ENCODE measurements at regions not wholly inside any gene's neighbourhood (a gene's known extent, or its start where the extent isn't known, plus 50 kb on each side); places are given as distances from the start of the nearest gene placed in this dataset.
"Not testable (repeated sequence)": the region's sequence is repeated elsewhere in the genome, so short reads cannot be mapped to it uniquely, and the experiment has no call there.

DNA sequence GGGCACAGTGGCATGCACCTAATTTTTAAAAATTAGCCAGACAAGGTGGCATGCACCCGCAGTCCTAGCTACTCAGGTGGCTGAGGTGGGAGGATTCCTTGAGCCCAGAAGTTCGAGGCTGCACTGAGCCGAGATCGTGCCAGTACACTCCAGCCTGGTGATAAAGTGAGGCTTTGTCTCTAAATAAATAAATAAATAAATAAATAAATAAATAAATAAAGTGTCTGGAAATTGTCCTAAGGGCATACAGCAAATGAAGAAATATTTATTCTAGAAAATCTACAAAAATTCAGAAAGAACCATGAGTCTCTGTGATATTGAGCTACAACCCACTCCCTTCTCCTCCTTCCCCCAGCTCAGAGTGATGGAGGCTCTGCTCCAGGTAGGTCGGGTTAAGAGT is 55.4 kb upstream of the THOC3 start:
- TF ChIP-seq, protein P1, sequence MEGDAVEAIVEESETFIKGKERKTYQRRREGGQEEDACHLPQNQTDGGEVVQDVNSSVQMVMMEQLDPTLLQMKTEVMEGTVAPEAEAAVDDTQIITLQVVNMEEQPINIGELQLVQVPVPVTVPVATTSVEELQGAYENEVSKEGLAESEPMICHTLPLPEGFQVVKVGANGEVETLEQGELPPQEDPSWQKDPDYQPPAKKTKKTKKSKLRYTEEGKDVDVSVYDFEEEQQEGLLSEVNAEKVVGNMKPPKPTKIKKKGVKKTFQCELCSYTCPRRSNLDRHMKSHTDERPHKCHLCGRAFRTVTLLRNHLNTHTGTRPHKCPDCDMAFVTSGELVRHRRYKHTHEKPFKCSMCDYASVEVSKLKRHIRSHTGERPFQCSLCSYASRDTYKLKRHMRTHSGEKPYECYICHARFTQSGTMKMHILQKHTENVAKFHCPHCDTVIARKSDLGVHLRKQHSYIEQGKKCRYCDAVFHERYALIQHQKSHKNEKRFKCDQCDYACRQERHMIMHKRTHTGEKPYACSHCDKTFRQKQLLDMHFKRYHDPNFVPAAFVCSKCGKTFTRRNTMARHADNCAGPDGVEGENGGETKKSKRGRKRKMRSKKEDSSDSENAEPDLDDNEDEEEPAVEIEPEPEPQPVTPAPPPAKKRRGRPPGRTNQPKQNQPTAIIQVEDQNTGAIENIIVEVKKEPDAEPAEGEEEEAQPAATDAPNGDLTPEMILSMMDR (conservative IDR thresholded peaks at IDR 0.05; ENCODE audit: low read depth, low read length) = not testable (repeated sequence)
- TF ChIP-seq EZH2 (IDR thresholded peaks at IDR 0.05; ENCODE audit: low read length, unreplicated experiment); EZH2phosphoT487 (IDR thresholded peaks at IDR 0.05; ENCODE audit: borderline replicate concordance, low read length): not testable (repeated sequence)

All from PC-3 (cell line).